SU-DHL-6 (cell line): ENCODE measurements at regions not wholly inside any gene's neighbourhood (a gene's known extent, or its start where the extent isn't known, plus 50 kb on each side); places are given as distances from the start of the nearest gene placed in this dataset.

Experiments
- H2AFZ ChIP-seq: fragments of 200-600 bp; sonication (generic); 2 replicates; pipeline ENCODE4 v1.6.1; 2014; ENCODE audit warnings: low read depth, mild to moderate bottlenecking, moderate library complexity, mixed read lengths, antibody characterized with exemption, low read length; ENCODE audit not compliant: severe bottlenecking
- H3F3A ChIP-seq: fragments of 200-600 bp; shearing (Covaris generic); 2 replicates; pipeline ENCODE4 v1.6.0; 2016; ENCODE audit warnings: antibody characterized with exemption, mild to moderate bottlenecking; ENCODE audit not compliant: insufficient read depth
- H3K27ac ChIP-seq: fragments of 200-600 bp; sonication (generic); 2 replicates; pipeline ENCODE4 v1.5.1; 2016; ENCODE audit warnings: low read depth, mild to moderate bottlenecking, low read length, moderate library complexity, mixed read lengths
- H3K27me3 ChIP-seq: fragments of 200-600 bp; sonication (generic), shearing (Covaris generic); 2 replicates; pipeline ENCODE4 v1.6.0; 2014; ENCODE audit warnings: mild to moderate bottlenecking, low read length
- H3K36me3 ChIP-seq: fragments of 200-600 bp; sonication (generic); 2 replicates; pipeline ENCODE4 v1.6.1; 2014; ENCODE audit warnings: mild to moderate bottlenecking, low read length, mixed read lengths
- H3K4me2 ChIP-seq: fragments of 300-600, 200-600 bp; shearing (Covaris generic), sonication (generic); 2 replicates; pipeline ENCODE4 v1.6.0; 2014; ENCODE audit warnings: low read length, low read depth, mild to moderate bottlenecking; ENCODE audit not compliant: poor library complexity, severe bottlenecking
- H3K4me3 ChIP-seq: fragments of 200-600 bp; sonication (generic); 2 replicates; pipeline ENCODE4 v1.5.1; 2014; ENCODE audit warnings: antibody characterized with exemption, low read length, mild to moderate bottlenecking, mixed read lengths; ENCODE audit not compliant: insufficient read depth, poor library complexity, severe bottlenecking
- H3K79me2 ChIP-seq: fragments of 200-600 bp; sonication (generic); 2 replicates; pipeline ENCODE4 v1.6.1; 2014; ENCODE audit warnings: mild to moderate bottlenecking, low read length, moderate library complexity; ENCODE audit not compliant: insufficient read depth
- H3K9ac ChIP-seq: fragments of 200-600 bp; sonication (generic); 2 replicates; pipeline ENCODE4 v1.7.0; 2014; ENCODE audit warnings: mild to moderate bottlenecking, low read length
- H3K9me2 ChIP-seq: fragments of 200-600 bp; sonication (generic); replicated peaks from 2 replicates; pipeline ENCODE4 v1.6.1; 2014; ENCODE audit warnings: low read length; ENCODE audit not compliant: insufficient read depth
- H3K9me3 ChIP-seq: fragments of 200-600 bp; sonication (generic); 2 replicates; pipeline ENCODE4 v1.6.1; 2014; ENCODE audit warnings: low read length, mixed read lengths; ENCODE audit not compliant: insufficient read depth
- H4K20me1 ChIP-seq: fragments of 200-600 bp; sonication (generic); 2 replicates; pipeline ENCODE4 v1.6.1; 2014; ENCODE audit warnings: low read depth, mild to moderate bottlenecking, antibody characterized with exemption, low read length, moderate library complexity, mixed read lengths
- CTCF ChIP-seq: fragments of 200-600 bp; sonication (generic); IDR thresholded peaks from one replicate; pipeline ENCODE4 v1.5.1; 2017; ENCODE audit warnings: antibody characterized with exemption, mild to moderate bottlenecking, low read length, moderate library complexity; ENCODE audit not compliant: insufficient read depth, poor library complexity, severe bottlenecking
- EZH2phosphoT487 ChIP-seq: fragments of 200-600 bp; sonication (generic), shearing (Covaris generic); conservative IDR thresholded peaks from 2 replicates; pipeline ENCODE4 v1.6.1; 2018; ENCODE audit warnings: mild to moderate bottlenecking, antibody characterized with exemption, low read length, moderate library complexity, mixed read lengths

GRCh38 chr1:55927702-55928290, 651.6 kb downstream of the PLPP3 start:
- H3F3A ChIP-seq = no peaks in the 10 kb centered on the region
- no peaks in the 10 kb centered on the region; the same call in 1 of the 2 replicates for H3K9me3 ChIP-seq
- no peaks in the 10 kb centered on the region for H3K27me3 ChIP-seq
- H3K27ac ChIP-seq = no peak overlapping the region
- no peak overlapping the region for H3K9ac ChIP-seq
- H3K79me2 ChIP-seq = no peaks in the 10 kb centered on the region
- H2AFZ ChIP-seq = no peak overlapping the region
- no peak for TF ChIP-seq EZH2phosphoT487
- no peak for TF ChIP-seq CTCF
- no peak overlapping the region for H3K4me2 ChIP-seq
- no peaks in the 10 kb centered on the region for H3K9me2 ChIP-seq
- H3K4me3 ChIP-seq = no peak overlapping the region
- no peaks in the 10 kb centered on the region for H3K36me3 ChIP-seq
- H4K20me1 ChIP-seq = no peaks in the 10 kb centered on the region

DNA sequence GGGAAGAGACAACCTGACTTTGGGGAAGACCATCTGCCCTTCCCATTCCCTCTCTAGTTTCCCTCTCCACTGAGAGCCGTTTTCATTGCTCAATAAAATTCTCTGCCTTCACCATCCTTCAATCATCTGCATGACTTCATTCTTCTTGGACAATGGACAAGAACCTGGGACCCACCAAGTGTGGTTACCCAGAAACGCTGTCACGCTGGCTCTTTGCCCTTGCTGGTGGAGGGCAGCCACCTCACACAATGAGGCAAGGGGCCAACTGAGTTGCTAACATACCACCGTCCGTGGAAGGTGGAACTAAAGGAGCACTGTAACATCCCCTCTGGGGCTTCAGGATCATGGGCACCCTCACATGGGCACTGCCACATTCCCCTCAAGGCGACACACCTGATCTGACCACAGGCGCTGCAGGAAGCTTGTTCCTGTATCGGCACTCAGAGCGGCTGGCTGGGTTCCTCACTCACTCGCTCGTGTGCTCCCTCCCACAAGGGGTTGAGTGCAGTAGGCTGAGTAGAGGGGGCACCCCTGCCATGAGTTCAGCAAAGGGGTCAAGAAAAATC, 652.4 kb downstream of the PLPP3 start:
- Histone ChIP-seq H3K9me3 (no peaks in the 10 kb centered on the region; the same call in 1 of the 2 replicates), H3K27ac (no peak overlapping the region)

GRCh38 chr1:55916907-55917306, 662.5 kb downstream of the PLPP3 start:
- Histone ChIP-seq H3K36me3 (no peaks in the 10 kb centered on the region), H3K9ac (no peak overlapping the region), H3K27me3 (no peaks in the 10 kb centered on the region), H3K9me3 (no peaks in the 10 kb centered on the region), H3K27ac (no peak overlapping the region), H3K79me2 (no peaks in the 10 kb centered on the region), H3K9me2 (no peaks in the 10 kb centered on the region), H2AFZ (no peak overlapping the region), H3K4me2 (no peak overlapping the region), H4K20me1 (no peaks in the 10 kb centered on the region), H3K4me3 (no peak overlapping the region), H3F3A (no peaks in the 10 kb centered on the region)
- no peak for TF ChIP-seq EZH2phosphoT487

More for the DNA sequence above, 652.4 kb downstream of the PLPP3 start:
- H3K9ac ChIP-seq = no peak overlapping the region
- H3K4me3 ChIP-seq = no peak overlapping the region
- no peaks in the 10 kb centered on the region for H3K36me3 ChIP-seq
- H4K20me1 ChIP-seq = no peaks in the 10 kb centered on the region
- H3K9me2 ChIP-seq = no peaks in the 10 kb centered on the region
- no peak overlapping the region for H3K4me2 ChIP-seq
- H2AFZ ChIP-seq = no peak overlapping the region
- TF ChIP-seq EZH2phosphoT487 = no peak
- TF ChIP-seq CTCF = no peak
- H3K79me2 ChIP-seq = no peaks in the 10 kb centered on the region
- no peaks in the 10 kb centered on the region for H3K27me3 ChIP-seq
- no peaks in the 10 kb centered on the region for H3F3A ChIP-seq

DNA sequence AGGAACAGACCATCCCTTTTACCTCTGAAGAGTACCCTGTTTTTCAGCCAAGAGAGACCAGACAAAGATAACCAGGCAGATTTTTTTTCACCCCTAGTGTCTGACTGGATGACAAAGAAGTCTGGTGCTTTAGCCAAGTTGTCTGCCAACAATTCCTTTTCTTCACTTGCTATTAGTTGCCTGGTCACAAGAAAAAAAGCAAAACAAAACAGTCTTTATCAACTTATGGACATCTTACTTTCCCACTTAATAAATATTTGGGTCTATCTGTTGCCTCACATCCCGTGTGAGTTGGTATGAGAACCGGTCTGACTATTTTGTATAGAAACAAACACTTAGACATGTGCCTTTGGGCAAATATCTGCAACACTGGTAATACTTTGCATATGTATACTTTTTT, 662.9 kb downstream of the PLPP3 start:
- no peaks in the 10 kb centered on the region for H3K36me3 ChIP-seq
- no peaks in the 10 kb centered on the region for H3F3A ChIP-seq
- no peaks in the 10 kb centered on the region for H3K9me2 ChIP-seq
- no peak overlapping the region for H3K4me2 ChIP-seq
- no peak overlapping the region for H2AFZ ChIP-seq
- H3K27ac ChIP-seq = no peak overlapping the region
- no peak overlapping the region for H3K4me3 ChIP-seq
- TF ChIP-seq EZH2phosphoT487 = no peak
- TF ChIP-seq CTCF = no peak
- no peaks in the 10 kb centered on the region for H3K9me3 ChIP-seq
- no peak overlapping the region for H3K9ac ChIP-seq
- H4K20me1 ChIP-seq = no peaks in the 10 kb centered on the region
- no peaks in the 10 kb centered on the region for H3K27me3 ChIP-seq
- no peaks in the 10 kb centered on the region for H3K79me2 ChIP-seq
